GM12891 (cell line): ENCODE measurements at regions not wholly inside any gene's neighbourhood (a gene's known extent, or its start where the extent isn't known, plus 50 kb on each side); places are given as distances from the start of the nearest gene placed in this dataset.
"Not testable (repeated sequence)": the region's sequence is repeated elsewhere in the genome, so short reads cannot be mapped to it uniquely, and the experiment has no call there.

ENCODE experiments used
- DNase-seq: peaks from one replicate; pipeline ENCODE4 v3.0.0; 2011; ENCODE audit warnings: low spot score; ENCODE audit not compliant: insufficient read length
- FAIRE-seq: peaks from 2 replicates; lab custom pipeline; 2011; peaks lifted over from hg19 to GRCh38; lab: Jason Lieb, UNC
- PAX5 ChIP-seq: IDR thresholded peaks from 2 replicates; pipeline ENCODE4 v1.6.1; 2011; ENCODE audit warnings: low read length, moderate library complexity, mild to moderate bottlenecking; ENCODE audit not compliant: insufficient read depth, severe bottlenecking
- POLR2A ChIP-seq: IDR thresholded peaks from 2 replicates; pipeline ENCODE4 v1.6.1; 2011; ENCODE audit warnings: low read depth, low read length, control low read depth
- POLR2AphosphoS5 ChIP-seq: IDR thresholded peaks from 2 replicates; pipeline ENCODE4 v1.6.1; 2011; ENCODE audit warnings: low read depth, low read length, control low read depth
- POU2F2 ChIP-seq: IDR thresholded peaks from 2 replicates; pipeline ENCODE4 v1.6.1; 2011; ENCODE audit warnings: low read depth, mild to moderate bottlenecking, control low read depth, low read length, moderate library complexity
- SPI1 ChIP-seq: IDR thresholded peaks from 2 replicates; pipeline ENCODE4 v1.6.1; 2011; ENCODE audit warnings: low read depth, low read length, control low read depth
- TAF1 ChIP-seq: IDR thresholded peaks from 2 replicates; pipeline ENCODE4 v1.6.1; 2011; ENCODE audit warnings: low read depth, low read length, control low read depth

DNA sequence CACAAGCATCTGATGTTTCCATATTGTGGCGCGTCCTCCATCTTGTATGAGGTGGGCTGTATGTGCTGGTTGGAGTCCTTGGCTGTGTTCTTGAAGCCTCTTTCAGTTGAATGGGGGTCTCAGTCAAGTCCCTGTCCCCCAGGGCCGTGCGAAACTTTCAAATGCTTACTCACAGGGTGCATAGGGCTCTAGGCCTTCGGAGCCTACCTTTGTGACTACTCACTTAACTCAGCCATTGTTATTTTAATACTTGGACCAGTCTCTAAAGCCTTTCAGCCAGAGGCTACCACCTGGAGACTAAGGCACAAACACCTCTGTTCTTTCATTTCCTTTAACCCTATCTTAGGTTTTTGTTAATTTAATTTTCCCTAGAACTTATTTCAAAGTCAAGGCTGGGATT, 785.9 kb downstream of the GATA3 start:
- no peak for FAIRE-seq
- no peak for DNase-seq
- TF ChIP-seq SPI1 (no peak), TAF1 (no peak), PAX5 (no peak), POLR2A (no peak), POU2F2 (no peak), POLR2AphosphoS5 (no peak)

GRCh38 chr10:8844141-8844540, 789.7 kb downstream of the GATA3 start:
- DNase-seq: no peak
- FAIRE-seq: no peak
- TF ChIP-seq SPI1 (no peak), TAF1 (no peak), POLR2AphosphoS5 (no peak), POU2F2 (no peak)

- no peak for TF ChIP-seq POU2F2
- TF ChIP-seq PAX5: no peak
- no peak for TF ChIP-seq POLR2AphosphoS5
- no peak for TF ChIP-seq POLR2A
- TF ChIP-seq TAF1: no peak
- no peak for TF ChIP-seq SPI1
- FAIRE-seq (no peak), DNase-seq (no peak)
Measured at GRCh38 chr10:8852546-8852945, 798.1 kb downstream of the GATA3 start.

DNA sequence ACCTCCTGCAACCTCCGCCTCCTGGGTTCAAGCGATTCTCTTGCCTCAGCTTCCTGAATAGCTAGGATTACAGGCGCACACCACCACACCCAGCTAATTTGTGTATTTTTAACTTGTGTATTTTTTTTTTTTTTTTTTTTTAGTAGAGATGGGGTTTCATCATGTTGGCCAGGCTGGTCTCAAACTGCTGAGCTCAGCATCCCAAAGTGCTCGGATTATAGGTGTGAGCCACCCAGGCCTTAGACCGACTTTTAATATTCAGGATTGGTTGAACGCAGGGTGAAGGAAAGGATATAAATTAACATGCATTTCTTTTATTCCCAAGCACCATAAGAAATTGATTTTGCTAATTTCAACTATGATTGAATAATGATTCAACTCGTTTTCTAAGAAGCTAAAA, 798.6 kb downstream of the GATA3 start:
- no peak for TF ChIP-seq SPI1
- TF ChIP-seq PAX5: no peak
- no peak for TF ChIP-seq POLR2AphosphoS5
- TF ChIP-seq POLR2A: no peak
- no peak for TF ChIP-seq TAF1
- TF ChIP-seq POU2F2: no peak
- FAIRE-seq (no peak), DNase-seq (no peak)

GRCh38 chr10:8868924-8869323, 814.4 kb downstream of the GATA3 start:
- FAIRE-seq, DNase-seq: not testable (repeated sequence)

- TF ChIP-seq TAF1: no peak
- FAIRE-seq (no peak), DNase-seq (no peak)
Measured at GRCh38 chr10:8873310-8873709, 818.8 kb downstream of the GATA3 start.

- FAIRE-seq (no peak), DNase-seq (no peak)
Measured at GRCh38 chr10:8874268-8874667, 819.8 kb downstream of the GATA3 start.

DNA sequence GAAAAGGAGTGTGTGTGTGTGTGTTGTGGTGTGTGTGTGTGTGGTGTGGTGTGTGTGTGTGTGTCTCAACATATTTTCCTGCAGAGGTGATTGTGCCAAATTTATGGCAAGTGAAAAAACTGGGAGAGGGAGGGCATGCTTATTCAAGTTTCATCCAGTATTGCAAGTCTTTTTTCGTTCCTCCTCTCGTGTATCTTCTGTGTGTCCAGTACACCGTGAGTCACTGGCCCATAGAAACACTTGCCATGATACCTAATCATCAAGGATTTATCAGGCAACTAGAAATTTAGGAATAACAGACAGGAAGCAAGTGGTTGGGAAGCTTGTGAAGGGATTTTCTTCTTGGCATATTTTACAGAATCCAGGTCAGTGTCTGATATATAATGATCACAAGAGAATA, 820.5 kb downstream of the GATA3 start:
- FAIRE-seq: no peak

More at GRCh38 chr10:8874268-8874667, 819.8 kb downstream of the GATA3 start:
- no peak for TF ChIP-seq POLR2A
- TF ChIP-seq TAF1: no peak

DNA sequence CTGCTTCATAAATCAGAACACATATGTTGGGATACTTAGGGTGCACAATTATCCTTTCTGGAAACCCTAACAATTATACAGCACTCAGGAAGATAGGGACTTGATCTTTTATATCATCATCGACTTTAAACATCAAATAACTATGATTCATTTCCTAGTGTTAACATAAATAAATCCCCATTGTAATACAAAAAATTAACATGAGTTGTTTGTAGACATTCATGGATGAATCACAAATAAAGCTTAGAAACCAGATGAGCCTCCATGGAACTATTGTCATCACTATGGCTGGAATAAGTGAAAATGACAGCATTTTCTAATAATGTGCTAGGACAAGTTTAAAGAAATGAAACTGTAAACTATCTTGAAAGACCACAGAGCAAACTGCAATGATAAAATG, 821.7 kb downstream of the GATA3 start:
- DNase-seq (no peak), FAIRE-seq (no peak)
- no peak for TF ChIP-seq SPI1
- no peak for TF ChIP-seq POU2F2
- no peak for TF ChIP-seq POLR2A
- TF ChIP-seq PAX5: no peak
- no peak for TF ChIP-seq TAF1
- TF ChIP-seq POLR2AphosphoS5: no peak

More for the DNA sequence above, 820.5 kb downstream of the GATA3 start:
- TF ChIP-seq POLR2A: no peak
- no peak for TF ChIP-seq SPI1
- TF ChIP-seq PAX5: no peak
- TF ChIP-seq POU2F2: no peak
- no peak for TF ChIP-seq TAF1
- TF ChIP-seq POLR2AphosphoS5: no peak
- no peak for DNase-seq

DNA sequence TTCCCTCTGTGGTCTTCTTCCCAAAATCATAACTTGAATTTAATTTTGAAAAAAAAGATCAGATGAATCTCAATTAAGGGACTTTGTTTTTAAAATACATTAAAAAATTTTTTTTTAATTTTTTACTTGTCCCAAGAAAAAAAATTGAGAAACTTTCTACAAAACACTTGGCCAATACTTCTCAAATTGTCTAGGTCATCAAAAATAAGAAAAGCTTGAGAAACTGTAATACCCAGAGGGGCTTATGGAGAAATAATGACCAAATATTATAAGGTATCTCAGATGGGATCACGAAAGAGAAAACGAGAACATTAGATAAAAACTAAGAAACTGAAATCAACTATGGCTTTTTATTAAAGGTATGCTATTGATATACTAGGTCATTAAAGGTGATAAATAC, 835.0 kb downstream of the GATA3 start:
- no peak for FAIRE-seq
- TF ChIP-seq POU2F2 (no peak), PAX5 (no peak), POLR2A (no peak), TAF1 (no peak), POLR2AphosphoS5 (no peak), SPI1 (no peak)
- no peak for DNase-seq

DNA sequence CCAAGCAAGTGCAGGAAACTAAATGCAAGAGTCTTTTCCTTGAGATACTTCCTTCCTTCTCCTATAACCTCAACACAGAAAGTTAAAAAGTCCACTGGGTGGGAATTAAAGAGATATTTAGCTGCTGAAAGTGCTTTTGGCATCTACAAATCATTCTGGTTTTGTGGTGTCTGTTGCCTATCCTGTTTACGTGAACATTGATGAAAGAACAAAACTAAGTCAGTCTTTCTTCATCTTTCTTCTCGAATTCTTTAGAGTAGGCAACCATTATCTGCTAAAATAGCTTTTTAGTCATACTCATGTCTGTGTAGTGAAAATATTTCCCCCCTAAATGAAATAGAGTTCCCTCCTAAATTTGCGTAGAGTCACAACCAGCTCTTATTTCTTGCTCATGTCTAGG, 838.6 kb downstream of the GATA3 start:
- no peak for TF ChIP-seq SPI1
- no peak for TF ChIP-seq PAX5
- TF ChIP-seq POU2F2: no peak
- no peak for TF ChIP-seq POLR2A
- TF ChIP-seq TAF1: no peak
- TF ChIP-seq POLR2AphosphoS5: no peak

DNA sequence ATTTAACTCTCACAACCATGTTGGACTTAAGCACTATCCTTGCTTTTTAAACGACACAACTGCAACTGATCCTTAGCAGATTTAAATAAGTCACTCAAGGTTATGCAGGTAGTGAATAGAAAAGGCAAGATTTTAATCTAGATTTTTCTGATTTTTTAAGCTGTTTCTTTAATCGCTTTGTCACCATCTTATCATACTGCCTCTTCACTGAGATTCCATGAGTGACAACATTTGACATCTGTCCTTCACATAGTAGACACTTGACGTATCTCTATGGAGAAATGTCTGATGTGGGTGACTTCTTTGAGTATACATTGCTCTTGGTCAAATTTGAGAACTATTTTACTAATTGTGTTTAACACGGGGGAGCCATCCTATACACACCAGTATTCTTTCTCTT, 839.7 kb downstream of the GATA3 start:
- TF ChIP-seq SPI1: no peak
- no peak for TF ChIP-seq POLR2A
- TF ChIP-seq PAX5: no peak
- no peak for TF ChIP-seq POU2F2
- no peak for TF ChIP-seq TAF1
- no peak for TF ChIP-seq POLR2AphosphoS5
- DNase-seq (no peak), FAIRE-seq (no peak)

More for the DNA sequence above, 838.6 kb downstream of the GATA3 start:
- DNase-seq (no peak), FAIRE-seq (no peak)
